ENCODE measurements at regions not wholly inside any gene's neighbourhood (a gene's known extent, or its start where the extent isn't known, plus 50 kb on each side); places are given as distances from the start of the nearest gene placed in this dataset.
"Not testable (repeated sequence)": the region's sequence is repeated elsewhere in the genome, so short reads cannot be mapped to it uniquely, and the experiment has no call there.

GRCh38 chr18:21928925-21929324, 188.3 kb downstream of the MIB1 start:
- DNase-seq, result no peak

DNA sequence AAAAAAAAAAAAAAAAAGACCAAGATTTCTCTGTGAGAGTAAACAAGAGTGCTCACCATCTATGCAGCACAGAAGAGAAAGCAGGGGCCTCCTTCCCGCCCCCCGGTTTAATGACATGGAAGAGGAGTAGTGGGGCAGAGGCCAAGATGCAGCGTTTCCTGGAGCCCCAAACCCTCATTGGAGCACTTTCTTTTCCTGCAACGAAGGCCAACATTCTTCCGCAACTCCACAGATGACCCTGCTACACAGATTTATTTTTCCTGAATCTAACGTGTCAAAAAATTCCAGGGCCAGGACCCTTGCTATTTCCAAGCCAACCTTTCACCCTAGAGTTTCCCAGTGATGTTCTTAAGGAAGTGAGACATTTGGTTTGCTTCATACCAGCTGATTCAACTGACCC, 189.6 kb downstream of the MIB1 start:
- no peak for DNase-seq

DNA sequence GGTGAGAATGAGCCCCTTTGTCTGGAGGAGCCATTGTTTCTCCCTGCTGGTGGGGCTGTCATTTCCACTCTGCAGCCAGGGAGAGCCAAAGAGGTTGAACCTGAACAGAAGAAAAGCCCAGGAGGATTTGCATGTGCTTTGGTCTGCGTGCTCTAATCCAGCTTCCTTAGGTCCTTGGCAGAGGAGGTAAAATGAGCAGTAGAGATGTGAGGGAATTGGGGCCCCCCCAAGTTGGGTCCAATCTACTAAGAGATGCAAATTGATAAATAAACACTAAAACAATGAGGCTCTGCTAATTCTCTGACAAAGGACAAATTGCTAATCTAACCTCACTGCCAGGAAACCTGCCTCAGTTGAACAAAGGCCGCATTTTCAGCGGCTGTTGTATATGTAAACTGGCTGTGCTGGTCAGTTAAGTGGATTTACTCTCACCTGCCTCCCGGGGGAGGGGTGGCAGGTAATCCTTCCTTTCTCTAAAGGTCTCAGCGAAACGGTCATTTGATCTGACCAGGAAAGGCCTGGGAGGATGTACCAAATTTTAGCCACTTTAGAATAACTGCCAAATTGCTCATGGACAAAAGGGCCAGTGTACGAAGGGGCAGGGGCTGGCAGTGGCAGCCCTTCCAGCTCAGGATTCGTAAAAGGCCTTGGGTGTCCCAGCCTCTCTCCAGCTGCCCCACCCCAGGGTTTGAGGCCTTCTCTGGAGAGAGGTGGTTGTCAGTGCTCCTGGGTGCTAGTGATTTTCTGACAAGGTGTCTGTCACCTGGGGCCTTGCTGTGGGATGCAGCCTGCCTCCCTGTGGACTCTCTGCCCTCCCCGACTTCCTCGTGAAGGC, 193.6 kb downstream of the MIB1 start:
- DNase-seq, result no peak

DNA sequence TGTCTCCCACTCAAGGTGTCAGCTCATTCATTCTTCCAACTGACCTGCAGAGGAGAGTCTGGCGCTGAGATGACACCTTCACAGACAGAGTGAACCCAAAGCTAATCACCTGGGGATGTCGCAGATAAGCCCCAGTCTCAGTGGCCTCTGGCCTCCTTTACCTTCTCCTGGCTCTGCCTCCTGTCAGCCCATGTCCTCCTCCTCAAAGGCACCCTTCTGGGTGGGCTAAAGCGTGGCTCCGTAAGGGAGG, 194.1 kb downstream of the MIB1 start:
- no peak for DNase-seq

- DNase-seq, result no peak
Observed at GRCh38 chr18:21943456-21943855, 202.9 kb downstream of the MIB1 start.

- DNase-seq, result no peak
Observed at GRCh38 chr18:21949326-21950015, 208.9 kb downstream of the MIB1 start.

GRCh38 chr18:21955757-21956652, 213.4 kb upstream of the GATA6 start:
- DNase-seq, result peak; percentile 90

- DNase-seq, result no peak
Observed at GRCh38 chr18:21958263-21958662, 211.1 kb upstream of the GATA6 start.

DNA sequence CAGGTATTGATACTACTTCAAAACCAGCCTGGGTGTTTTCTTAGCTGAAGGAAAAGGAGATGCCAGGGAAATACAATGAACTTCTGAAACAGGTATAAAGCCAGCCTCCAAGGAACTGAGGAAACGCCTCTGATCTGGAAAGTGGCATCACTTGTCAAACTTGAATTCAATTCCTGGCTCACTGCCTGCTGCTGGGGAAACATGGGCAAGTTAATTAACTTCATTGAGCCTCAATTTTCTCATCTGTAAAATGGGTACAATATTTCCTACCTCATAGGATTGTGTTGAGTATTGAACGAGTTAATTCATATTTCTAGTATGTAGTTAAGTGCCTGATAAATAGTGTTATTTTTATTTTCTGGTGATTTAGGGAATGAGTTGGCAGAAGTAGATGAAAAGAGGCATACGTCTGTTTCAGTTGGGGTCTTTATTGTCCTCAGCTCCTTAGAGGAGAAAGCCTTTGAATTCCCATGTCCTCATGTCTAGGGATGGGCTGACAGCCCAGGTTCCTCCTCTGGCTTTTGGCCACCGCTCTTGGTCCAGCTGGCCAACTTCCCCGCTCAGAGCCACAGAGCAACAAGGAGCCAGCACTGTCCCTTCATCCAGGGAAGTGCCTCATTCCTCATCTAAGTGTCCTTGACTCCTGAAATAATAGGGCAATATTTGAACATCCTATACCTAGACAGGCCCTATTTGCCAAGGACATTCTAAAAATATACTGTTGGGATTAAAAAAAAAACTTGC, 210.5 kb upstream of the GATA6 start:
- no peak for DNase-seq

GRCh38 chr18:21960189-21960588, 209.2 kb upstream of the GATA6 start:
- DNase-seq, result no peak

GRCh38 chr18:21963336-21963735, 206.1 kb upstream of the GATA6 start:
- no peak for DNase-seq

DNA sequence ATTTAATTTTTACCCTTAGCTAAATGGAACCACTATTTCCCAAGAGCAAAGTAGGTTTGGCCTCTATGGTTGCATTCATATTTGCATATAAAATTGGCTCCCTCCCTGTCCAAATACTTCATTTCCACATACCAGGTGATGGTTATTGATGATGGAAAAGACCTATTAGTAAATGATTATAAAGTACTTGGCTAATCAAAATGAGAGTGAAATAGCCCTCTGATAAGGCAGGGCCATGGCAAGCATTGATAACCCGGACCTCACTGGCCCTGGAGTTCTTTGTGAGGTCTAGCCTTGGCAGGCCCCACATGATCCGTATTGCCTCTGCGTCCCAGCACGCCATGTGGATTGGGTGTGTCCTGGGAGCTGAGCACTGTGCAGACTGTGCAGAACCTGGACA, 201.1 kb upstream of the GATA6 start:
- DNase-seq, result no peak

DNA sequence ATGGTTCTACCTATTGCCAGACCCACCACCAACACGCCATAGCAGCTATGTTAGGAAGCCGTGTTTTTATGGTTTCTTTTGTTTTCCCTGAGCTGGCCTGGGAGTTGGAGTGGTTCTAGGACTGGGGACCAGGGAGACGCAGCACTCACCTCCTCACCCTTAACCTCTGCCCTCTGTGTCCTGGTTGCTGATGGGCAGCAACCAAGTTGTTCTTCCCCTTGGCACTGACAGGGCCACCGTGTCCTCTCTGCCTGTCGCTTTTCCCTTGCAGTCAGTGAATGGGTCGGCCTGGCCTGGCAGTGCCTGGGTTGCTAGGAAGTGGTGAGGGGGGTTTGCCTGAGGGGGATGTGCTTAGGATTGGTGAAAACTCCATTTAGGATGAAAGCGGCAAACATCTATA, 197.1 kb upstream of the GATA6 start:
- DNase-seq, result no peak

GRCh38 chr18:21975954-21976353, 193.4 kb upstream of the GATA6 start:
- not testable (repeated sequence) for DNase-seq

DNA sequence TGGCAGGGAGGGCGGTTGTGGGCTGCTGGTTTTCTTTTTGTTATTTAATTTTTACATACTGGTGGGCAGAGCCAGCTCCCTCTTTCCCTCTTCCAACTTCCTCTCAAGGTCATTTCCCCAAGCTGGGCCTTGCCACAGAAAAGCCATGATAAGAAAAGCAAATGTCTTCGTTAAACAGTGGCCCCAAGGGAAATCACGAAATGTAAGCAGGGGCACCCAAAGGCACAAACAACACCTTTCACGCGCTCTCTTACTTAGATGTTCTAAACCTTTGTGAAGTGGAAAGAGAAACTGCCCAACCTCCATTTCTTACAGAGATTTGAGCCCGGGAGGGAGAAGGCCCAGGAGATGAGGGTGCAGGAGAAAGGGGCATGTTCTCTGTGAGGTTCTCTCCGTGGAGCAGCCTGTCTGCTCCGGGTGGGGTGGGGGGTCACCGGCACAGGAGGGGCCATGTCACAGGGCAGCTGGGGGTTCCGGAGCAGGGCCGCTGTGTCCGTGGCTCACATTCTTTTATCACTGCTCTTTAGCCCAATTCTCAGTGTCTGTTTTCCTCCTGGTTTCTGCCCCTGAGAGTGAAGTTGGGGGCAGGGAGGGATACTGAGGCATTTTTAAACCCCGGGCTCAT, 190.7 kb upstream of the GATA6 start:
- no peak for DNase-seq

DNA sequence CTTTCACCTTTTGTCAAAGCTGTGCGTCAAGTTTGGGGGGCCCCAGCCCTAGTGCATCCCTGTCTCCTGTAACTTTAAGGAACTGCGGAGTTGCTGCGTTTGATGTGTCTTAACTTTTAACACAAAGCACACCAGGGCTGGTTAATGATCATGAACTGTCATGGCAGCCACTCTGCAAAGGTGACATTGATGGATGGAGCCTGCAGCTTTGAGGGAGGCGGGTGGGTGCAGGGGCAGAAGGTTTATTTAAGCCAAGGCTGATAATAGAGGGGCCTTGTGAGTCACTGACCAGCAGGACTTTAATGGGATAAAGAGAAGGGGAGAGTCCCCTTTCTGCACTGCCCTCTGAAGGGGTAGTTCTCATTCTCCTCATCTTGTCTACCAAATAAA, 190.2 kb upstream of the GATA6 start:
- no peak for DNase-seq

DNA sequence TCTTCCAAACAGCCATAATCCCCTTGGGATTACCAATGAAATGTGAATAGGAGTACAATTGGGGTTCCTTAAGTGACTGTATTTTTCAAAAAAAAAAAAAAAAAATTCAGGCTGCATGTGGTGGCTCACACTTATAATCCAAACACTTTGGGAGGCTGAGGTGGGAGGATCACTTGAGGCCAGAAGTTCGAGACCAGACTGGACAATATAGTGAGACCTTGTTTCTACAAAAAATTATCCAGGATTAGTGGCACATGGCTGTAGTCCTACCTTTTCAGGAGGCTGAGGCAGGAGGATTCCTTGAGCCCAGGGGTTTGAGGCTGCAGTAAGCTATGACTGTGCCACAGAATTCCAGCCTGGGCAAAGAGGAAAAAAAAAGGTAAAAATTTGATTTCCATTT, 189.6 kb upstream of the GATA6 start:
- DNase-seq, result no peak

DNA sequence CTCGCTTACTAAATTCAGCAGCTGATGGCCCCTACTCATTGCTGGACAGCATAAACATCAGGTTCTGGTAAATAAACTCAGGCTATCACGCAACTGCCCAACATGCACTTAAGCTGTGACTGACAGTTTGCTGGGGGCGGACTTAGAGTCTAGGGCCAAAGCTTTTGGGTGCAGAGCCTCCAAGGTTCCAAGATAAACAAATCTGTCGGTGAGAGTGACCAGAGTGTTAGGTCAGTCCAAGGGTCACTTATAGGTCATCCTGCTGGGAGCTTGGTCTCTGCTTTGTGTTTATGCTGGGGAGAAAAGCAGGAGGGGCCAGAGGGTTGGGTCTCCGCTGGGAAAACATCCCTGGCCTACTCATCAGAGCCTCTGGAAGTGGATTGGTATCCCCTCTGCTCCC, 188.6 kb upstream of the GATA6 start:
- no peak for DNase-seq

GRCh38 chr18:21981489-21981888, 187.9 kb upstream of the GATA6 start:
- DNase-seq, result not testable (repeated sequence)

GRCh38 chr18:21991081-21991534, 178.3 kb upstream of the GATA6 start:
- DNase-seq, result no peak

- no peak for DNase-seq
Observed at GRCh38 chr18:21991886-21992285, 177.5 kb upstream of the GATA6 start.

DNA sequence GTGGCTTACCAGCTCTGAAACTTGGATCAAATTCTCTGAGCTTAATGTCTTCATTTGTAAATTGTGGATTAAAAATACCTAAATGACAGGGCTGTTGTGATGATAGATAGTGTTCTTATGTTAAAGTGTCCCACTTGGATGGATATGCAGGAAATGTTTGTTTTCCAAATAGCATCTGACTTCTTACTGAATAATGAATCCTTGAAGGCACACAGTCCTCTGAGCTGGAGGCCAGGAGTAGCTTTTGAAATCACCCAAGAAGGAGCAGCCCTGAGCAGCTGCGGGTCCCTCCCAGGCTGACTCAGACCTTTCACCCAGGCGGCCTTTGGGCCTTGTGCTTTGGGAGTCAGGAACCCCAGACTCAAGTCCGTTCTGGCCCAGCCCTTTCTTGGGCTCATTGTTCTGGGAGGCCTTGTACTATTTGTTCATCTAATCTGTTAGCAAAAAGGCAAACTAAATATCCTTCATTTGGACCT, 173.0 kb upstream of the GATA6 start:
- no peak for DNase-seq

Measured in activated CD8-positive, alpha-beta memory T cell treated with anti-CD3 and anti-CD28 coated beads for 24 hours (primary cell).